ENCODE measurements at regions not wholly inside any gene's neighbourhood (a gene's known extent, or its start where the extent isn't known, plus 50 kb on each side); places are given as distances from the start of the nearest gene placed in this dataset.

DNA sequence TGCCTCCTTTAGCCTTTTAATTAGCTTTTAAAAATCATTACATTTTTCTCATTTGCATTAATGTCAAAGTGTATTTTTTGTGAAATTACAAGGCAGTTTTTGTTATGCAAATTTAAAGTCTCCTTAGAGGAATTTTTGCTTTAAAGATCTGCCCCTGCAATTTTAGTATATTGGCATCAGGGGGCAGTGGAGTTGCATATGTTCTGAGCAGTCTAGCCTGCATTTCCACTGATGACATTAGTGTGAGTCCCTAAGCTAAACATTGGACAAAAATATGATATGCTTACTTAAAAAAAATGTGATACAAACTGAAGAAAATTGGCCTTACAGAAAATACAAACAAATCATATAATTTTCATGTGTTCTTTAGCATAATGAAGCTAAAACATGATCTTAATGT, 426.5 kb downstream of the SLC4A3 start:
- Mint-ChIP-seq H3K27ac (no peak overlapping the region), H3K4me1 (no peaks in the 10 kb centered on the region), H3K4me3 (no peak overlapping the region), H3K27me3 (no peaks in the 10 kb centered on the region), H3K36me3 (no peaks in the 10 kb centered on the region), H3K9me3 (peaks cover 4% of the 10 kb centered on the region)
- ATAC-seq (ENCODE audit: low read depth) (no peak), DNase-seq (ENCODE audit: low spot score in 2 of 2) (no peak)

DNA sequence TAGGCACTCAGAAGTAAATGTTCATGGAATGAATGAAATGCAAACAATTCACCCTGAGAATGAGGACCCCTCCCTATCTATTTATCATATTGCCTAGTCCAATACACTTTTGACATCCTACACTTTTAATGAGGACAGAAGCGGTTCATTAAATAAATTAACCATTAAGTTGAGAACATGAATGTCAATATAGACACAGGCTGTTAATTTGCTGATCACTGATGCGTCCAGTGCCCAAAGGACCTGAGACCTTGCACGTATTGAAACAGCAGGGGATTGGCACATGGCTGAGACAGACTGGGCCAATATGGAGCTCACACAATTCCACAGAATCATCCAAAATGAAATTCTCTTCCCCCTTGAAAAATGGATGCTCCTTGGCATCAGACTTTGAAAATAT, 430.0 kb downstream of the SLC4A3 start:
- Mint-ChIP-seq H3K27me3 (no peaks in the 10 kb centered on the region), H3K4me3 (no peak overlapping the region), H3K4me1 (no peaks in the 10 kb centered on the region), H3K36me3 (no peaks in the 10 kb centered on the region), H3K27ac (no peak overlapping the region), H3K9me3 (peaks cover 4% of the 10 kb centered on the region)
- no peak for DNase-seq (ENCODE audit: low spot score in 2 of 2)
- ATAC-seq (ENCODE audit: low read depth), result no peak

DNA sequence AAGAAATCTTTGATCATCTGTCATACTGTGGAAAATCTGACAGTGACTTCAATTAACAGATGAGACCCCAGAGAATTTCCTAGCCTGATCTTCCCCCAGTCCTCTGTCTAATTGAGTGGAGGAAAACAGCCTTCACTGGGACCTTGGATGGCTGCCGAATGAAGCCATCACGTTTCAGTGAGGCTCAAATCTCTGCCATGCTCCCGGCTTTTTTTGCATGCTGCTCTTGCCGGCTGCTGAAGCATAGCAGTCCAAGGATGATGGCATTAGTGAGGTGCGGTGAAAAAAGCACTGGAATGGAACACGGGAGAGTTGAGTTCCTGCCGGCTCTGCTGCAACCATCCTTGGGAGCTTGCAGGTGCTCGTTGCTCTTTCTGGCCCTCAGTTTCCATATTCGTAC, 430.5 kb downstream of the SLC4A3 start:
- Mint-ChIP-seq H3K36me3 (no peaks in the 10 kb centered on the region), H3K27me3 (no peaks in the 10 kb centered on the region), H3K9me3 (peaks cover 4% of the 10 kb centered on the region), H3K27ac (no peak overlapping the region), H3K4me3 (no peak overlapping the region), H3K4me1 (no peaks in the 10 kb centered on the region)
- ATAC-seq (ENCODE audit: low read depth) (no peak), DNase-seq (ENCODE audit: low spot score in 2 of 2) (no peak)

DNA sequence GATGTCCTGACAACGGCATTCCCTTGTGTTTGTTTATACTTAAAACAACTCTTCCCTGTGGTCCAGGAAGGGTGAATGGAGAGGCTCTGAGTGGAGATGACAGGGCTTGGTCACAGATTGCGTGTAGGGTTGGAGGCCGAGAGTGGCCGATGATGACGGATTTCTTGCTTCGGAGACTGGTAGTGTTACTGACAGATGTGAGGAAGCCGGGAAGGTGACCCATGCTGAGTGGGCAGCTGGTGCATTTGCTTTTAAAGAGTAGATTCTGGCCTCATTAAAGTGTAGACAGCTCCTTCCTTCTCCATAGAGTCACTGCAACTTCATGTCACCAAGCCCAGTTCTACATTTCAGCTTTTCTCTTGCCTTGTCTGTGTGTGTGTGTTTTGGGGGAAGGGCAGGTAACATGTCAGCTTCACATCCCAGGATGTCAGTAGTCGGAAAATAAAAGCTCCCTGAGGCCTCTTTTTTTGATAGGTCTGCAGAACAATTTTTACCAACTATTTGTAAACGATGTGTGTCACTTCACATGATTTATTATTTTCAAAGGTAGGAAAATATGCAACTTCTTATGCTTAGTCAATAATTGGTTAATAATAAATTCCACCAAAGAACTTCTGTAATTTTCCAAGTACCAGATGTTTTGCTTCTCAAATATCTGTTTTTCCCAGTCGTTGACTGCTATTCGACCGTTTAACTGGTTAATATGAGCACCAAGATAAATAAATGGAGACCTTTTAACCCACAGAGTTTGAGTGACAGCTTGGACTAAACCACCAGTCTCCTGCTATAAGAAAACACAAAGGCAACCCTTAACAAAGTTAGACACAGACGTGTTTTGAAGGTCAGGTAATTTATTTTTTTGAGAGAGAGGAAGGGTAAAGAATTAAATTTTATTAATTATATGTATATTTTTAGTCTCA, 436.9 kb downstream of the SLC4A3 start:
- DNase-seq (ENCODE audit: low spot score in 2 of 2) (no peak), ATAC-seq (ENCODE audit: low read depth) (no peak)
- no peaks in the 10 kb centered on the region for H3K36me3 Mint-ChIP-seq
- H3K27ac Mint-ChIP-seq, result no peak overlapping the region
- no peaks in the 10 kb centered on the region for H3K9me3 Mint-ChIP-seq
- H3K4me1 Mint-ChIP-seq, result no peaks in the 10 kb centered on the region
- no peak overlapping the region for H3K4me3 Mint-ChIP-seq
- H3K27me3 Mint-ChIP-seq, result no peaks in the 10 kb centered on the region

DNA sequence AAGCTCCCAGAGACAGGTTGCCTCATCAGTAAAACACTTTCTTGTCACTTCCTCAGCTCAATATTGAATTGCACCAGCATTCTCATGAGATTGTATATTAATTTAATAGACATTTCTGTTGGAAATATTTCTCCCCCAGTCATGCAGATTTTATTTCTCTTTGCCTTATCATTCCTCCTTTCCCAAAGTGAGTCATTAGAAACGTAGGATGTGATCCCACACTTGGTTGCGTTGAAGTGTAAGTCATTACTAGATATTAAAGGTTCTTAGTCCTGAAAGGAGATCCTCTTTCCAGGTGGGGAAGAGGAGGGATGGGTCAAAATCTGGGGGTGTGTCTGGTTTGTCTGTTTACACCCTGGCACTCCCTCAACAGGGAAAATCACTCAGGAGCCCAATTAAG, 438.2 kb downstream of the SLC4A3 start:
- Mint-ChIP-seq H3K27ac (no peak overlapping the region), H3K27me3 (no peaks in the 10 kb centered on the region), H3K9me3 (no peaks in the 10 kb centered on the region), H3K36me3 (no peaks in the 10 kb centered on the region), H3K4me1 (no peaks in the 10 kb centered on the region), H3K4me3 (no peak overlapping the region)
- no peak for DNase-seq (ENCODE audit: low spot score in 2 of 2)
- ATAC-seq (ENCODE audit: low read depth), result no peak

DNA sequence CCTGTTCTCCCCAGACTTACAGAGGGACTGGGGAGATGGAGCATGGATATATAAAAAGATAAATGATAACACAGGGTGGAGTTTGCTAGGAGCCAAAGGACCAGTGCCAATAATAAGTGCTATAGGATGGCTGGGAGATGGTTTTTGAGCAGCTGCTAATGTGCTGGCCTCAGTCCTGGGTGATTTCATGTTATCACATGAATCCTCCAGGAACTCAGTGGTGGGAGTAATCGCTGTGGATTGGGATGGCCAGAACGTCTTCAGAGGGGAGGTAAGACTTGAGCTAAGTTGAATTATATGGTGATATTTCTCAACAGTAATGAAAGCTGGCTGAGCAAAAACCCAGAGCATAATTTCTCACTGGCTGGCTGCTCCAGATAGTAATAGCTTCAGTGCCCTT, 441.4 kb downstream of the SLC4A3 start:
- ATAC-seq (ENCODE audit: low read depth) (no peak), DNase-seq (ENCODE audit: low spot score in 2 of 2) (no peak)
- no peaks in the 10 kb centered on the region for H3K4me1 Mint-ChIP-seq
- no peak overlapping the region for H3K4me3 Mint-ChIP-seq
- no peak overlapping the region for H3K27ac Mint-ChIP-seq
- H3K36me3 Mint-ChIP-seq, result no peaks in the 10 kb centered on the region
- no peaks in the 10 kb centered on the region for H3K27me3 Mint-ChIP-seq
- H3K9me3 Mint-ChIP-seq, result no peaks in the 10 kb centered on the region

DNA sequence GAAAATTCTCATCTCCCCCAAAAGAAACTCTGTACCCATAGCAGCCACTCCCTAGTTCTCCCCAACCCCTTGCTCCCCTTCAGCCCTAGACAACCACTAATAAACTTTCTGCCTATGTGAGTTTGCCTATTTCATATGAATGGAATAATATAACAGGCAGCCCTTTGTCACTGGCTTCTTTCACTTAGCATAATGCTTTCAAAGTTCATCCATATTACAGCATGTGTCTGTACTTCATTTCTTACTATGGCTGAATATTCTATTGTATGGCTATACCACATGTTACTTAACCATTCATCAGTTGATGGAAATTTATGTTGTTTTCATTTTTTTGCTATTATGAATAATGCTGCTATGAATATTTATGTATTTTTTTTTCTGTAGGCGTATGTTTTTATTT, 442.9 kb downstream of the SLC4A3 start:
- Mint-ChIP-seq H3K27ac (no peak overlapping the region), H3K9me3 (no peaks in the 10 kb centered on the region), H3K36me3 (no peaks in the 10 kb centered on the region), H3K4me3 (no peak overlapping the region), H3K4me1 (no peaks in the 10 kb centered on the region), H3K27me3 (peaks cover 1% of the 10 kb centered on the region)
- DNase-seq (ENCODE audit: low spot score in 2 of 2), result no peak
- no peak for ATAC-seq (ENCODE audit: low read depth)

DNA sequence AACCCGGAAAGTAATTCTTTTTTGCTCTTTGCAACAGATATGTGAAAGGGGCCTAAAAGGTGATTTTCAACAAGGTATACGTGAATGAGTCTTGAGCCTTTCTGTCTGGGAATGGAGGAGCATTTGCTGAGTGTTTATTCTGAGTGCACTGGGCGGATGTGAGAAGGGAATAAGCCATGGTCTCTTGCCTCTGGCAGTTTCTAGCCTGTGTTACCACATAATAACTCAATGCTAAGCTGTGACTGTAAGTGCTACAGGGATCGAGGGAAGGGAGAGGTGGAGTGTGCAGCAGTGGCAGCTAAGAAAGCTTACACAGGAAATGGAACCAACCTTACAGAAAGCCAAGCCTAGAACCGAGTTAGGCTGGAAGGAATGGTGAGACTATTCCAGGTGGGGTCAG, 444.3 kb downstream of the SLC4A3 start:
- Mint-ChIP-seq H3K9me3 (no peaks in the 10 kb centered on the region), H3K4me3 (no peak overlapping the region), H3K27ac (no peak overlapping the region), H3K27me3 (peaks cover 2% of the 10 kb centered on the region), H3K36me3 (no peaks in the 10 kb centered on the region), H3K4me1 (no peaks in the 10 kb centered on the region)
- DNase-seq (ENCODE audit: low spot score in 2 of 2) (no peak), ATAC-seq (ENCODE audit: low read depth) (no peak)

DNA sequence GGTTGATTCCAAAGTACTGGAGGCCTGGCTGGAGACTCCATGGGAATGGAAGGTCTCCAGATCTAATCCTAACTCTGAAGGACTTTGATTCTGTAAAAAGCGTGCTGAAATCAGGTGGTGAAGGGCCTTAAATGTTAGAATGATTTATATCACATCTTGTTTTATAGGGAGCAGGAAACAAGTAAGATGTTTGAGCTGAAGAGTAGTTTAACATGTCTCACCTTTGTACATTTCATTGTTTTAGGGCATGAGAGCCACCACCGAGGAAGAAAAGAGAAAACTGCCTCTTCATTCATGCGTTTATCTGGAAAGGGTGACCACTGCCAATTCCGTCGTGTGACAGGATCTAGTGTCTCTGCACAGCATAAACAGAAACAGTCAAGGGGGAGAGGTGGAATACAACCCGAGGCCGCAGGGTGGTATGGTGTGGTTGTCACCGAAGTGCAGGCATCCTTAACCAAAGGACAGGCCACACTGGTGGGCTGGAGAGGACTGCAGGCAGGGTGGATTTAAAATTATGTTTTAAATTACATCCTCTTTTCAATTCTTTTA, 445.3 kb downstream of the SLC4A3 start:
- Mint-ChIP-seq H3K36me3 (no peaks in the 10 kb centered on the region), H3K27me3 (peaks cover 2% of the 10 kb centered on the region), H3K4me1 (no peaks in the 10 kb centered on the region), H3K9me3 (no peaks in the 10 kb centered on the region), H3K4me3 (no peak overlapping the region), H3K27ac (no peak overlapping the region)
- DNase-seq (ENCODE audit: low spot score in 2 of 2) (no peak), ATAC-seq (ENCODE audit: low read depth) (no peak)

DNA sequence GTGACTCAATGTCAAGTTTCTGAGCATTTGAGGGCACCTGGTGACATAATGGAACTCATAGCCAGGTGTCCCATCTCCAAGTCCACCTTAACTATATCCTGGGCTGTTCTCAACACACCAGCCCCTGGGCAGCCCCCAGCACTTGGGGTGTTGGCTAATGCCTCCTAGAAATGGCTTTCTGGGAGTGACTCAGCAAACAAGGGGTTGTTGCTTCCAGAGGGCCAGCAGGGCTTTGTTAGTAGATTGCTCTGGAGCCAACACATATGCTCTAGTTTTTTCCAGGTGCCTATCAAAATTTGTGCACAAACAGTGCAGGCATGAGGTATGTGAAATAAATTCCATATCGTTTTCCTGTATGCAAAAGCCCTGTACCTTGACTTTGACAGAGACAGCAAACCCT, 448.4 kb downstream of the SLC4A3 start:
- no peak overlapping the region for H3K4me3 Mint-ChIP-seq
- H3K27me3 Mint-ChIP-seq, result peaks cover 2% of the 10 kb centered on the region
- no peaks in the 10 kb centered on the region for H3K36me3 Mint-ChIP-seq
- DNase-seq (ENCODE audit: low spot score in 2 of 2) (no peak), ATAC-seq (ENCODE audit: low read depth) (no peak)
- H3K9me3 Mint-ChIP-seq, result no peaks in the 10 kb centered on the region
- no peak overlapping the region for H3K27ac Mint-ChIP-seq
- H3K4me1 Mint-ChIP-seq, result no peaks in the 10 kb centered on the region

DNA sequence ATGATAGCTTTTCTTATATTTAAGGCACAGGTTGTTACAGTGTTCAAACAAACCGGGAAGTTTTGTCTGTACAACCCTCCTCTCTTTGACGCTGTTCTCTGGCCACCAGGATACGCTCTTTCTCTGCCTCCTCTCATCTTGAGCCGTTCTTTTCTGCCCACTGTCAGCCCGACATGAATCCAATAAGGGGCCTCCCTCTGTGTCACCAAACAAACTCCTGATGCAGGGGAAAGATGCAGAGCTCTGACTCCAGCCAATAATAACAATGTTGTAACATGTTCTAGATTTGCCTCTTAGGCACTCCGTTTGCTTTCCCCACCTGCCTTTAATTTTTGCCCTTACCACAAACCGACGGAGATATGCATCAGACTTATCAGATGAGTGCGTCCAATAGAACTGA, 449.3 kb downstream of the SLC4A3 start:
- Mint-ChIP-seq H3K9me3 (no peaks in the 10 kb centered on the region), H3K27me3 (peaks cover 2% of the 10 kb centered on the region), H3K27ac (no peak overlapping the region), H3K36me3 (no peaks in the 10 kb centered on the region), H3K4me1 (no peaks in the 10 kb centered on the region), H3K4me3 (no peak overlapping the region)
- ATAC-seq (ENCODE audit: low read depth) (no peak), DNase-seq (ENCODE audit: low spot score in 2 of 2) (no peak)

DNA sequence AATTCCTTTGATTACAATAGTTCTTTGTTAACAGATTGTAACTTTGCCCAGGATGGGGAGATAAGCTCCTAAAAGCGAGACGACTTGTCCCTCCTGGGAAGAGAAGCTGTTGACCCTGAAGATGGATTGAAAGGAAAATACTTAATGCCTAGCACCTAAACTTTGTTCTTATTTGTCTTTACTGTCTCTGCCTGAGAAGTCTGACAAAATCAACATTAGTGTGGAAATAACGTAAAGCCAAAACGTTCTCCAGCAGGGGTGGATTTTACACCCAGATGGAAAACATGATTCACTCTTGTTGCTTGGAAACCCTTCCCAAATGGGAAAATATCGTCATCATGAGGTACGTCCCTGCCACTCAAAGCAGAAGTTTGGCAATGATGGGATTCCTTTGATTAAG, 450.1 kb downstream of the SLC4A3 start:
- no peak overlapping the region for H3K27ac Mint-ChIP-seq
- H3K27me3 Mint-ChIP-seq, result peaks cover 2% of the 10 kb centered on the region
- H3K4me1 Mint-ChIP-seq, result no peaks in the 10 kb centered on the region
- ATAC-seq (ENCODE audit: low read depth), result no peak
- H3K9me3 Mint-ChIP-seq, result no peaks in the 10 kb centered on the region
- DNase-seq (ENCODE audit: low spot score in 2 of 2), result no peak
- H3K36me3 Mint-ChIP-seq, result no peaks in the 10 kb centered on the region
- no peak overlapping the region for H3K4me3 Mint-ChIP-seq

DNA sequence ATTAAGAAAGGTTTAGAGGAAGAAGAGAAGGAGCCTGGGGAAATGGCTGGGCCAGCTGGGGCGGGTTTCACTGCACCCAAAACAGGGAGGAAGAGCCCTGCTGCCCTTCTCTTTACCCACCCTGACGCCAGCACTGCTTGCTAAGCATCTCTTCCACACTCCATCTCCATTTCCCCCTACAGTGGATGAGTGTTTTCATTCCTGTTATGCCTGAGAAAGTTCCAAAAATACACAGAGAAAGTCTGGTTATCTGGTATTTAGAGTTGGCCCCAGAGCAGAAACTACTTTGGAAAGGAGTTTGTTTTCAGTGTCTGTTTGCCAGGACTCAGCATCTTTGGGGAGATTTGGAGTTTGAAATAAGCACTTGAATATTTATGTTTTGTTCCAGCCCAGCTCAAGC, 451.0 kb downstream of the SLC4A3 start:
- Mint-ChIP-seq H3K9me3 (no peaks in the 10 kb centered on the region), H3K4me3 (no peak overlapping the region), H3K27ac (no peak overlapping the region), H3K36me3 (no peaks in the 10 kb centered on the region), H3K4me1 (no peaks in the 10 kb centered on the region), H3K27me3 (peaks cover 2% of the 10 kb centered on the region)
- DNase-seq (ENCODE audit: low spot score in 2 of 2), result no peak
- no peak for ATAC-seq (ENCODE audit: low read depth)

DNA sequence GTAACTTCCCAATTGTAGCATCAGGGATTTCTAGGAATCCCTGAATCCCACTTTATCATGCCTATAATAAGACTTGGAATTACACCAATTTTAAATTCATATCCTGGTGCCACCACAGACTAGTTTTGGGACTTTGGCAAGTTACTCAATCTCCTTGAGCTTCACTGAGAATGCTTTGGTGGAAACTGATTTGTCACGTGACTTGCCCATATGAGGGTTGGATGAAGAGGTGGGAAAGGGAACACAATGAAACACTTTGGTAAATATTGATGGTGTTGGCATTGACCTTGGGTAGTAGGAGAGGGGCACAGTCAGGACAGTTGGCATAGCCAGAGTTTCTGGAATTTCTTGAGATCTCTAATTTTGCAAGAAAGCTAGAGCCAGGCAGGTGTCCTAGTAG, 452.2 kb downstream of the SLC4A3 start:
- no peak for ATAC-seq (ENCODE audit: low read depth)
- Mint-ChIP-seq H3K4me3 (no peak overlapping the region), H3K27me3 (peaks cover 2% of the 10 kb centered on the region), H3K36me3 (no peaks in the 10 kb centered on the region), H3K27ac (no peak overlapping the region), H3K4me1 (no peaks in the 10 kb centered on the region), H3K9me3 (no peaks in the 10 kb centered on the region)
- DNase-seq (ENCODE audit: low spot score in 2 of 2), result no peak

DNA sequence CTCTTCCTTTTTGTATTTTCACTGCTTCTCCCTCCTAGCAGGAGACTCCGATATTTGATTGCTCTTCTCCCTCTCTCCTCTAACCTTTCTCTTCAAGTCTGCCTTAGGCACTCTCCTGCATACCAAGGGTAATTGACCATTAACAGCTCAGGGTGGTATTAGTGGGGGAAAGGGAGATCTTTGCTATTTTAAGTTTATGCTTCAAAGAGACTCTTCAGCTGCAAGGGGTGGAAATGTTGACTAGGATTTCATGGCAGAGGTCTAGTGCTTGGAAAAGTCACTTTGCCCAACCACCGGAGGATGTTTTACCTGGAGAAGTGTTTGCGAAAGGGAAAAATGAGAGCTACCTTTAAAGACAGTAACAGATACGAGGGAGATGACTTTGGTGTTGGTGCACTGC, 453.7 kb downstream of the SLC4A3 start:
- no peaks in the 10 kb centered on the region for H3K4me1 Mint-ChIP-seq
- ATAC-seq (ENCODE audit: low read depth) (no peak), DNase-seq (ENCODE audit: low spot score in 2 of 2) (no peak)
- no peaks in the 10 kb centered on the region for H3K36me3 Mint-ChIP-seq
- H3K4me3 Mint-ChIP-seq, result no peak overlapping the region
- H3K9me3 Mint-ChIP-seq, result no peaks in the 10 kb centered on the region
- H3K27ac Mint-ChIP-seq, result no peak overlapping the region
- H3K27me3 Mint-ChIP-seq, result no peaks in the 10 kb centered on the region

Data from memory B cell (primary cell).